GM18870 (cell line): ENCODE measurements at regions not wholly inside any gene's neighbourhood (a gene's known extent, or its start where the extent isn't known, plus 50 kb on each side); places are given as distances from the start of the nearest gene placed in this dataset.
"Not testable (repeated sequence)": the region's sequence is repeated elsewhere in the genome, so short reads cannot be mapped to it uniquely, and the experiment has no call there.

ENCODE experiments used
- ATAC-seq: cut with Tn5 transposase; IDR thresholded peaks from one replicate; pipeline ENCODE4 v1.9.1; 2021; ENCODE audit warnings: moderate library complexity; ENCODE audit not compliant: unreplicated experiment

GRCh38 chr6:102832021-102832420, 1438.5 kb downstream of the GRIK2 start:
- ATAC-seq, result no peak

DNA sequence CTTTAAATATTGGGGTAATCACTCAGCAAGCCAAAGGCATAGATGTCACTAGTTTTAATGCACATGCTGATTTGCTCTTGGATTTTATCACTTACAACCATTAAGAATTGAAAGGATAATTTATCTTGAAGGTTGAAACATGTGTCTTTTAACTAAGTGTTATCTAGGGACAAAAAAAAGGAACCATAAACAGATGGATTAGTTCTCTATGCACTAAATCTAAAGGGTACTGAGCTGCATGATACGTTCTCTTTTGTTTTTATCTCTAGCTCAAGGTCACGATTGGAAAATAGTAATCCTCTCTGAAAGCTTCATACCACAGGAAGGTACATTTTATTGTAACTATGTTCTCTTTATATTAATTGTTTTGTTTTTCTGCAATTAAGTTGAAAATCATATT, 1426.6 kb downstream of the GRIK2 start:
- ATAC-seq, result no peak

DNA sequence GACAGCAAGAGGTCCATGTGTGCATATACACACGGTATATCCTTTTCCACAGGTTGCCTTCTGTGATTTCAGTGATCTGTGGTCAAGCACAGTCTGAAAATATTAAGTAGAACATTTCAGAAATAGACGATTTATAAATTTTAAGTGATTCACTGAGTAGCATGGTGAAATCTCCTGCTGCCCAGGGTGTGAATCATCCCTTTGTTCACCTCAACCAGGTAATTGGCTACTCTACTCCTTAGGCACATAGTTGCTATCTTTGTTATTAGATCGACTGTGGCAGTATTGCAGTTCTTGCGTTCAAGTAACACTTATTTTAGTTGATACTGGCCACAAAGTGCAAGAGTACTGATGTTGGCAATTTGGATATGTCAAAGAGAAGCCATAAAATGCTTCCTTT, 1421.7 kb downstream of the GRIK2 start:
- ATAC-seq, result no peak

GRCh38 chr6:102813489-102814275, 1420.2 kb downstream of the GRIK2 start:
- no peak for ATAC-seq

DNA sequence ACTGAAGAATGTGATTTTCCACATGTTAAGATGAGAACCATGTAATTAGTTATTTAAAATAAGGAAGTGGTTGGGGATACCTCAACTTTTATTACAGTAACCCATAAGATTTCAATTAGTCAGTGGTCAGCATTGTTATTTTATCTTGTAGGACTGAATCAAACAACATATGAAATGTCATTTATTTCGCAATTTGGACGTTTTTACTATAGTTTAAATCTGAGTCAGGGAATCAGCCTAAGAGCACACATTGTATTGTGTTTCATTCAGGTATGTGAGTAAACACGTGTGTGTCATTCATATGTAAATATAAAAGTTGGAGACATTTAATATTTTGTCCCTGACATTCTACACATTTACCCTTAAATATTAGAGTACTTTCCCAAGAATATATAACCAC, 1418.7 kb downstream of the GRIK2 start:
- ATAC-seq, result no peak

GRCh38 chr6:102808944-102809505, 1415.5 kb downstream of the GRIK2 start:
- ATAC-seq, result not testable (repeated sequence)

DNA sequence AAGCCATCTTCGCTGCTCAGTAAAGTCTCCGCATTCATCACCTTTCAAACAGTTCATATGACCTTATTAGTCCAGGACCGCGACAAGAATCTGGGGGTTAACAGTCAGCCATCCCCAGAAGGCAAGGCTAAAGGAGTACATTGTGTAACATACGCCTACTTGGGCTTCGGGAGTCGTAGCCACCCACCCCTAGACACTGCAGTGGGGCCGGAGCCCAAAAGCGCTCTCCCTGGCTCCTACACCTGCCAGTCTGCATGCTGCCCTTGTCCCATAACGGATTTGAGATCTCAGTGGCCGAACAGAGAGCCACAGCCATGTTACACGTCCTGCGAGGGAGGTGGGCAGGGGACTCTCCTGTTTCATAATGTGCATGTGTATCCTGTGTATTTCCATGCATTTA, 1405.5 kb downstream of the GRIK2 start:
- no peak for ATAC-seq

DNA sequence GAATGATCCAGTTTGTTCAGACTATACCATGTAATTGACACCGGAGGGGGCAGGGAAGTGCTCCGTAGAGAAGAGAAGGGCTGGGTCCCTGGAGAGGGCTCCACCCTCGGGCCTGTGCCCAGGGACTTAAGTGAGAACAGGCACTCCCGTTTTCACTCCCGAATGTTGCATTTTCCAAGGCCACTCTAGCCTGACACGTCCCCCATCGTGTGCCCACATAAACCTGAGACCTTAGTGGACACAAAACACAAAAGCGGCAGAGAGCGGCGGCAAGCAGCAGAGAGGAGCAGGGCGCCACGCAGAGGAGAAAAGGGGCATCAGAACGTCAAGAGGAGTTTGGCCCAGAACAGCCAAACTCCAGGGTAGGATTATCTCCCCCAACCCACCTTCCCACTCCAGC, 1405.1 kb downstream of the GRIK2 start:
- no peak for ATAC-seq

DNA sequence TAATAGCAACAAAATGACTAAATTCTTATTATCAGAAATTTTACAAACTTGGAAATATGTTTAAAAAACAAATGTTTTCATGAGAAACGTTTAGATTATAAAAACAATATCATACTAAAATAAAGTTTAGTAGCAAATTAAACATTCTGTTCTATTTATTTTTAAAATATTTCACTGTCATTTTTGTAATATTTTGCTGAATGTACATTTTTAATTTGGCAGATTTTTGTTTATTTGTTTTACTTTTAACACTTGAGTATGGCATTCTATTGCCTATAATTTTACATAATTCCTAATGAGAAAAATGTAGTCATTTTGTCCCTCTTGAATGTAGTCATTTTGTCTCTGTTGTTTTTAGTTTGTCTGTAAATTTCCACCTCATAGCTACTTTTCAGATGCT, 1400.2 kb downstream of the GRIK2 start:
- ATAC-seq, result no peak

DNA sequence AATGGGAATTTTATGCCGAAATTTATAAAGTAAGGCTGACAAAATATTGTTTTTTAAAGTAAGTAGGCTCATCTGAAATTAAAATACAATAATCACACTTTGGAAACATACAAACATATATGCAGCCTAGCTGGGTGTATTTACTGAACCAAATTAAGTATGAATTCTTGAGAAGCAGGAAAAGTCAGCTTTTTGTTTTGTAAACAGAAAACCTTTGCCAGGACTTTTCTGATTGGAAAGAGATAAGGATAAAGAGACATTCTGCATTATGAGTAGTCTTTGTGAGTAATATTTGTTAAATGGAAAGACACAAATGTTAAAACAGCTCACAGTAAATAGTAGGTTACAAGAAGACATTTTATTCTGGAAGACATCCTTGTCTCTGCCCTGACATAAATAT, 1380.8 kb downstream of the GRIK2 start:
- ATAC-seq, result no peak

GRCh38 chr6:102773636-102774035, 1380.1 kb downstream of the GRIK2 start:
- ATAC-seq, result no peak

DNA sequence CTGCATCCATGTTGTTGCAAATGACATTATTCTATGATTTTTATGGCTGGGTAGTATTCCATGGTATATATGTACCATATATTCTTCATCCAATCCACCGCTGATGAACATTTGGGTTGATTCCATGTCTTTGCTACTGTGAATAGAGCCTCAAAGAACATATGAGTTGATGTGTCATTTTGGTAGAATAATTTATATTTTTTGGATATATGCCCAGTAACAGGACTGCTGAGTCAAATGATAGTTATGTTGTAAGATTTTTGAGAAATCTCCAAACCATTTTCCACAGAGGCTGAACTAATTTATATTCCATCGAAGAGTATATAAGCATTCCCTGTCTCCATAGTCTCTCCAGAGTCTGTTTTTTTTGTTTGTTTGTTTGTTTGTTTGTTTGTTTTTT, 1373.5 kb downstream of the GRIK2 start:
- ATAC-seq, result no peak

DNA sequence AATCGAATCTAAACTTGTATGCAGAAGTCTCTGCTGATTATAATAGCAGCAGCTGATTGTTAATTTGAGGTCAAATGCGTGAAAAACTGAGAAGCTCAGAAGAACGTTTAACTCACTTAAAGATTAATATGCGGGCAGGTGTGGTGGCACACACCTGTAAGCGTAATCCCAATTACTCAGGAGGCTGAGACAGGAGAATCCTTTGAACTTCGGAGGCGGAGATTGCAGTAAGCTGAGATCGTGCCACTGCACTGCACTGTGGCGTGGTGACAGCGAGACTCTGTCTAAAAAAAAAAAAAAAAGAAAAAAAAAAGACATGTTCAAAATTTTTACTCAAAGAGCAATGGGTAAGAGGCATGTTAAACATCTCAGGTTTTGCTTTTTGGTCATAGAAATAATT, 1370.8 kb downstream of the GRIK2 start:
- ATAC-seq, result no peak

DNA sequence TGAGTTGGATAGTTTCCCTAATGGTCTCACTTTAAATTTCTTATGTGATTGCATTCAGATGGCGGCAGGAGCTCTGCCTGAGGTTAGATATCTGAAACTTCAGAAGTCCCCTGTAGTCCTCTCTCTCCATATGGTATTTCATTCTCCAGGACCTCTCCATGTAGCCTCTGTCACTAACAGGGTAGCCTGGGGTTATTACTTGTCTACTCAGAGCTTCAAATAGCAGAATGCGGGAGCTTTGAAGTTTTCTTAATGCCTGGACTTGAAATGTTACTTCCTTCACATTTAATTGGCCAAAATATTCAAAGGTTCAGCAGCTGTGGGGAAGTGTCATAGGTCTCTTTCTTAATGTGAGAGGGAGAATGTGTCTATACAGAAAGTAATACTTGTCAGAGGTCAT, 1370.4 kb downstream of the GRIK2 start:
- ATAC-seq, result no peak

- no peak for ATAC-seq
These were observed 1368.4 kb downstream of the GRIK2 start for GRCh38 chr6:102761872-102762271.

DNA sequence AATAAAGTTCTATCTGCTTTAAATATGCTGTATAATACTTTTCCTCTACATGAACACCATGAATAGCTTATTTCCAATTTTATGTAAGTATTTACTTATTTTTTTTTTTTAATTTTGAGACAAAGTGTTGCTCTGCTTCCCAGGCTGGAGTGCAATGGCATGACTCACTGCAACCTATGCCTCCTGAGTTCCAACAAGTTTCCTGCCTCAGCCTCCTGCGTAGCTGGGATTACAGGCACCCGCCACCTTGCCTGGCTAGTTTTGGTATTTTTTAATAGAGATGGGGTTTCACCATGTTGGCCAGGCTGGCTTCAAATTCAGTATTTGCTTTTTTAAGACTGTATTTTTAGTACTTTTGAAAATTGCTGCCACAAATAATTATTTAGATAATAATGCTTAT, 1365.9 kb downstream of the GRIK2 start:
- no peak for ATAC-seq

DNA sequence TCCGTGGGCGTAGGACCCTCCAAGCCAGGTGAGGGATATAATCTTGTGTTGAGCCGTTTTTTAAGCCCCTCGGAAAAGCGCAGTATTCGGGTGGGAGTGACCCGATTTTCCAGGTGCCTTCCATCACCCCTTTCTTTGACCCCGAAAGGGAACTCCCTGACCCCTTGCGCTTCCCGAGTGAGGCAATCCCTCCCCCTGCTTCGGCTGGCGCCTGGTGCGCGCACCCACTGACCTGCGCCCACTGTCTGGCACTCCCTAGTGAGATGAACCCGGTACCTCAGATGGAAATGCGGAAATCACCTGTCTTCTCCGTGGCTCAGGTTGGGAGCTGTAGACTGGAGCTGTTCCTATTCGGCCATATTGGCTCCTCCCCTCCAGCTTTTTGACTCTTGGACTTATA, 1365.0 kb downstream of the GRIK2 start:
- ATAC-seq, result not testable (repeated sequence)

DNA sequence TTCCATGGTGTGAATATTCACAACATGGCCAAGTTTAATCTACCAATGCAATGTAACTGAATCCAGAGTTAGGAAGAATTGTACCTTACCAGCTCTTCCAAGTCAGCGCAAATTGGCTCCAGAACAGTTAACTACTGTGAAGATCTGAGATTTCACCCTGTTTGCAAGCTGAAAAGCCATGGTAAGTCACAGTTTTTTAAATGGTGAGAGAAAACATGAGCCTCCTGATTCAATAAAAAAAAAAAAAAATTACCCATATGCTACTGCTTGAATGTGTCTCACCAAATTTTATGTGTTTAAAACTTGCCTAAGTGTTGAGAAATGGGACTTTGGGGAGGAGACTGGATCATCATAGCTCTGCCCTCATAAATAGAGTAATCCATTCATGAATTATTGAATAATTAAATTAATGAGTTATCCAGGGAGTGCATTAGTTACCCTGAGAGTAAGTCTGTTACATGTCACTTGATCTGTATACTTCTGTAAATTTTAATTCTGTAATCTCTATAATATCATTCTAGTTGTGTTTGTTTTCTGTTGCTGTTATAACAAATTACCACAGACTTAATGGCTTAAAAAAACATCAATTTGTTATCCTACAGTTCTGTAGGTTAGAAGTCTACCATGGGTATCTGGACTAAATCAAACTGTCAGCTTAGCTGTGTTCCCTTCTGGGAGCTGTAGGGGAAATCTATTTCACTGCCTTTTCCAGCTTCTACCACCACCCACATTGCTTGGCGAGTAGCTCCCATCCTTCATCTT, 1355.9 kb downstream of the GRIK2 start:
- ATAC-seq, result no peak

DNA sequence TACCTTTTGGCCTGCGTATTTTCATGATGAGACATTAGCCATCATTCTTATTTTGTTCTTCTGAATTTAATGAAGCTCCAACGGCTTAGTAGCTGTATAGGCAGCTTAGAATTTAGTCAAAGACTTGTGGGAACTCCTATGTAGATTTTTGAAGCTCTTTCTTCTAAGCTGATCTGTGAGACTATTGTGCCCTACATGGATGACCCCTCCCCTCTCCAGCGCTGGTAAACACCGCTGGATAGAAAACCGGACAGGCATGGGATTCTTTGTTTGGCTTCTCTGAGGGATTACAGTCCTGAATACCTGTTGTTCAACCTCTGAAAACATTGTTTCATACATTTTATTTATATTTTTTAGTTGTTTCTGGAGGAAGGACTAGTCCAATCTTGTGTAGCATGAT, 1353.4 kb downstream of the GRIK2 start:
- no peak for ATAC-seq

- no peak for ATAC-seq
These were observed 1349.3 kb downstream of the GRIK2 start for GRCh38 chr6:102742754-102743356.

DNA sequence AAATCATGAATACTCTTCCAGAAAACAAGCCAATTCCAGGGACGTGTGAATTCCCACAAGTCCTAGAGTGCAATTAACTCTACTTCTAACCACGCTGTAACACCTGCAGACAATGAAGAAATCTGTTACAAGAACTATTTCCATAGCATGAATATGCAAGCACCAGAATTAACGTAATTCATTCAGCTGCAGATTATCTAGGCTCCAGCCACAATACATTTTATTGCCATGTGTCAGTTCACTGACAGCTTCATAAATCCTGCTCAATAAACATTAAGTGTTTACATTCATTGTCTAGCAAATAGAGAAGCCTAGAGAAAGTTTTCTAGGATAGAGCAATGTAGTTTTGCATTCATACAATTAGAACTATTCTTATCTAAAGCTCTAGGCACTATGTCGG, 1348.5 kb downstream of the GRIK2 start:
- ATAC-seq, result no peak

GRCh38 chr6:102736941-102737368, 1343.4 kb downstream of the GRIK2 start:
- ATAC-seq, result no peak
